ENCODE measurements at regions not wholly inside any gene's neighbourhood (a gene's known extent, or its start where the extent isn't known, plus 50 kb on each side); places are given as distances from the start of the nearest gene placed in this dataset.
"Not testable (repeated sequence)": the region's sequence is repeated elsewhere in the genome, so short reads cannot be mapped to it uniquely, and the experiment has no call there.

GRCh38 chr2:190742431-190742830 is 93.5 kb downstream of the NAB1 start:
- no peak overlapping the region for H3K27ac ChIP-seq
- no peak for DNase-seq (ENCODE audit: low read depth, low spot score)

- H3K27ac ChIP-seq: no peak overlapping the region
- no peak for DNase-seq (ENCODE audit: low read depth, low spot score)
Observed at GRCh38 chr2:190744041-190744440, 95.2 kb downstream of the NAB1 start.

- no peak overlapping the region for H3K27ac ChIP-seq
- DNase-seq (ENCODE audit: low read depth, low spot score): no peak
Observed at GRCh38 chr2:190746971-190747761, 98.3 kb downstream of the NAB1 start.

GRCh38 chr2:190748966-190749365 is 100.1 kb downstream of the NAB1 start:
- DNase-seq (ENCODE audit: low read depth, low spot score): no peak
- no peak overlapping the region for H3K27ac ChIP-seq

- no peak overlapping the region for H3K27ac ChIP-seq
- no peak for DNase-seq (ENCODE audit: low read depth, low spot score)
Observed at GRCh38 chr2:190755772-190756415, 107.0 kb downstream of the NAB1 start.

- DNase-seq (ENCODE audit: low read depth, low spot score): peak; percentile 51
- H3K27ac ChIP-seq: no peak overlapping the region
Observed at GRCh38 chr2:190759749-190760213, 110.9 kb downstream of the NAB1 start.

- H3K27ac ChIP-seq; DNase-seq (ENCODE audit: low read depth, low spot score): not testable (repeated sequence)
Observed at GRCh38 chr2:190760353-190761150, 111.7 kb downstream of the NAB1 start.

GRCh38 chr2:190761216-190761615 is 112.3 kb downstream of the NAB1 start:
- not testable (repeated sequence) for H3K27ac ChIP-seq; DNase-seq (ENCODE audit: low read depth, low spot score)

- H3K27ac ChIP-seq: no peak overlapping the region
- DNase-seq (ENCODE audit: low read depth, low spot score): no peak
Observed at GRCh38 chr2:190762566-190762965, 113.7 kb downstream of the NAB1 start.

GRCh38 chr2:190763100-190763499 is 114.2 kb downstream of the NAB1 start:
- H3K27ac ChIP-seq: no peak overlapping the region
- DNase-seq (ENCODE audit: low read depth, low spot score): no peak

GRCh38 chr2:190763901-190764514 is 115.1 kb downstream of the NAB1 start:
- H3K27ac ChIP-seq: no peak overlapping the region
- no peak for DNase-seq (ENCODE audit: low read depth, low spot score)

- H3K27ac ChIP-seq: peak overlapping the region; percentile 50
- peak; percentile 92 for DNase-seq (ENCODE audit: low read depth, low spot score)
Observed at GRCh38 chr2:190765386-190766173, 115.0 kb upstream of the GLS start.

GRCh38 chr2:190766174-190766572 is 114.4 kb upstream of the GLS start:
- peak overlapping the region; percentile 50 for H3K27ac ChIP-seq
- no peak for DNase-seq (ENCODE audit: low read depth, low spot score)

GRCh38 chr2:190766595-190766994 is 114.0 kb upstream of the GLS start:
- DNase-seq (ENCODE audit: low read depth, low spot score): no peak
- H3K27ac ChIP-seq: peak overlapping the region; percentile 50

- H3K27ac ChIP-seq: no peak overlapping the region
- DNase-seq (ENCODE audit: low read depth, low spot score): no peak
Observed at GRCh38 chr2:190767821-190768220, 112.8 kb upstream of the GLS start.

- no peak overlapping the region for H3K27ac ChIP-seq
- no peak for DNase-seq (ENCODE audit: low read depth, low spot score)
Observed at GRCh38 chr2:190769258-190769657, 111.4 kb upstream of the GLS start.

GRCh38 chr2:190771726-190772125 is 108.9 kb upstream of the GLS start:
- no peak for DNase-seq (ENCODE audit: low read depth, low spot score)
- no peak overlapping the region for H3K27ac ChIP-seq

- H3K27ac ChIP-seq: no peak overlapping the region
- no peak for DNase-seq (ENCODE audit: low read depth, low spot score)
Observed at GRCh38 chr2:190780594-190780993, 100.0 kb upstream of the GLS start.

- H3K27ac ChIP-seq: no peak overlapping the region
- no peak for DNase-seq (ENCODE audit: low read depth, low spot score)
Observed at GRCh38 chr2:190781604-190782198, 98.9 kb upstream of the GLS start.
